ENCODE measurements at regions not wholly inside any gene's neighbourhood (a gene's known extent, or its start where the extent isn't known, plus 50 kb on each side); places are given as distances from the start of the nearest gene placed in this dataset.

DNA sequence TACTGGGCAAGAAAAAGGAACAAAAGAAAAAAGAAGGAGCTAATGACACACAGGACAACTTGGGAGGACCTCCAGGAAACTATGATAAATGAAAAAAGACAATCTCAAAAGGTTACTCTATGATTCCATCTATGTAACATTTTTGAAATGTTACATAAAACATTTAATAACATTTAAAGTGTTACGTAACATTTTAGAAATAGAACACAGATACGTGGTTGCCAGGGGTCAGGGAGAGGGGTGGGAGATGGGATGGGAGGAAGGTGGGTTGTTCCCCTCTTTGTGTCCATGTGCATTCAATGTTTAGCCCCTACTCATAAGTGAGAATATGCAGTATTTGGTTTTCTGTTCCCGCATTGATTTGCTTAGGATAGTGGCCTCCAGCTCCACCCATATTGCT, 116.6 kb downstream of the C16orf95 start:
- TF ChIP-seq, protein P1, sequence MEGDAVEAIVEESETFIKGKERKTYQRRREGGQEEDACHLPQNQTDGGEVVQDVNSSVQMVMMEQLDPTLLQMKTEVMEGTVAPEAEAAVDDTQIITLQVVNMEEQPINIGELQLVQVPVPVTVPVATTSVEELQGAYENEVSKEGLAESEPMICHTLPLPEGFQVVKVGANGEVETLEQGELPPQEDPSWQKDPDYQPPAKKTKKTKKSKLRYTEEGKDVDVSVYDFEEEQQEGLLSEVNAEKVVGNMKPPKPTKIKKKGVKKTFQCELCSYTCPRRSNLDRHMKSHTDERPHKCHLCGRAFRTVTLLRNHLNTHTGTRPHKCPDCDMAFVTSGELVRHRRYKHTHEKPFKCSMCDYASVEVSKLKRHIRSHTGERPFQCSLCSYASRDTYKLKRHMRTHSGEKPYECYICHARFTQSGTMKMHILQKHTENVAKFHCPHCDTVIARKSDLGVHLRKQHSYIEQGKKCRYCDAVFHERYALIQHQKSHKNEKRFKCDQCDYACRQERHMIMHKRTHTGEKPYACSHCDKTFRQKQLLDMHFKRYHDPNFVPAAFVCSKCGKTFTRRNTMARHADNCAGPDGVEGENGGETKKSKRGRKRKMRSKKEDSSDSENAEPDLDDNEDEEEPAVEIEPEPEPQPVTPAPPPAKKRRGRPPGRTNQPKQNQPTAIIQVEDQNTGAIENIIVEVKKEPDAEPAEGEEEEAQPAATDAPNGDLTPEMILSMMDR (IDR thresholded peaks at IDR 0.05) = no peak
- TF ChIP-seq ZFX (IDR thresholded peaks at IDR 0.05; ENCODE audit: borderline replicate concordance) = no peak

All from 22Rv1 (cell line).